Activated CD4-positive, alpha-beta T cell treated with anti-CD3 and anti-CD28 coated beads, Interleukin-10, Interleukin-2, amounts not matched to agents 100 ng/mL and 50 ng/mL, durations not matched to agents 16 hours and 8 hours (primary cell): ENCODE measurements at regions not wholly inside any gene's neighbourhood (a gene's known extent, or its start where the extent isn't known, plus 50 kb on each side); places are given as distances from the start of the nearest gene placed in this dataset.
A peak's percentile ranks its signal among the peaks of the same experiment; 100 is the strongest.
"Not testable (repeated sequence)": the region's sequence is repeated elsewhere in the genome, so short reads cannot be mapped to it uniquely, and the experiment has no call there.

Experiments
- DNase-seq: peaks from one replicate; pipeline ENCODE4 v3.0.0-alpha.2; 2020

GRCh38 chr18:75895135-75895534 lies 467.6 kb upstream of the SMIM21 start:
- no peak for DNase-seq

GRCh38 chr18:75884728-75885127 lies 457.2 kb upstream of the SMIM21 start:
- DNase-seq = no peak

GRCh38 chr18:75880925-75881504 lies 453.5 kb upstream of the SMIM21 start:
- no peak for DNase-seq

- DNase-seq = no peak
Observed at GRCh38 chr18:75880266-75880665, 452.8 kb upstream of the SMIM21 start.

- no peak for DNase-seq
Observed at GRCh38 chr18:75879196-75879595, 451.7 kb upstream of the SMIM21 start.

GRCh38 chr18:75875559-75875958 lies 448.1 kb upstream of the SMIM21 start:
- DNase-seq = no peak

- no peak for DNase-seq
Observed at GRCh38 chr18:75874401-75875089, 447.0 kb upstream of the SMIM21 start.

GRCh38 chr18:75871596-75871995 lies 444.1 kb upstream of the SMIM21 start:
- no peak for DNase-seq

- DNase-seq = no peak
Observed at GRCh38 chr18:75869162-75869561, 441.7 kb upstream of the SMIM21 start.

- DNase-seq = no peak
Observed at GRCh38 chr18:75868031-75868430, 440.5 kb upstream of the SMIM21 start.

GRCh38 chr18:75865639-75866038 lies 438.1 kb upstream of the SMIM21 start:
- DNase-seq = no peak

- DNase-seq = no peak
Observed at GRCh38 chr18:75864816-75865215, 437.3 kb upstream of the SMIM21 start.

GRCh38 chr18:75863696-75864095 lies 436.2 kb upstream of the SMIM21 start:
- no peak for DNase-seq

- DNase-seq = no peak
Observed at GRCh38 chr18:75862458-75862857, 435.0 kb upstream of the SMIM21 start.

- no peak for DNase-seq
Observed at GRCh38 chr18:75860166-75860565, 432.7 kb upstream of the SMIM21 start.

GRCh38 chr18:75859533-75859932 lies 432.0 kb upstream of the SMIM21 start:
- DNase-seq = no peak

GRCh38 chr18:75858754-75859153 lies 431.3 kb upstream of the SMIM21 start:
- no peak for DNase-seq

- no peak for DNase-seq
Observed at GRCh38 chr18:75857558-75857957, 430.1 kb upstream of the SMIM21 start.

GRCh38 chr18:75854808-75855207 lies 427.3 kb upstream of the SMIM21 start:
- no peak for DNase-seq

- peak; percentile 14 for DNase-seq
Observed at GRCh38 chr18:75854174-75854573, 426.7 kb upstream of the SMIM21 start.

GRCh38 chr18:75846321-75846720 lies 418.8 kb upstream of the SMIM21 start:
- DNase-seq = no peak

GRCh38 chr18:75845413-75845812 lies 417.9 kb upstream of the SMIM21 start:
- no peak for DNase-seq

GRCh38 chr18:75844146-75844545 lies 416.6 kb upstream of the SMIM21 start:
- no peak for DNase-seq

GRCh38 chr18:75840131-75840530 lies 412.6 kb upstream of the SMIM21 start:
- DNase-seq = no peak

- not testable (repeated sequence) for DNase-seq
Observed at GRCh38 chr18:75839686-75840085, 412.2 kb upstream of the SMIM21 start.
